HEK293 (cell line): ENCODE measurements at regions not wholly inside any gene's neighbourhood (a gene's known extent, or its start where the extent isn't known, plus 50 kb on each side); places are given as distances from the start of the nearest gene placed in this dataset.
A peak's percentile ranks its signal among the peaks of the same experiment; 100 is the strongest.

Source experiments
- CTCF ChIA-PET: fragments of 350-600 bp; formaldehyde crosslinking; extraction: SDS; loops from one replicate; lab custom pipeline; 2021; ENCODE audit warnings: antibody characterized with exemption; lab: Yijun Ruan, JAX
- POLR2A ChIA-PET: fragments of 300-600 bp; formaldehyde crosslinking; extraction: SDS; loops from one replicate; lab custom pipeline; 2020; ENCODE audit warnings: antibody characterized with exemption, inconsistent platforms; lab: Yijun Ruan, JAX
- H3K27ac ChIP-seq: fragments of 200-500 bp; sonication (Bioruptor generic); 2 replicates; pipeline ENCODE4 v1.5.1; 2014; ENCODE audit warnings: low read depth, low read length, control low read depth, inconsistent platforms; ENCODE audit errors: extremely low read depth
- H3K36me3 ChIP-seq, 2 experiments: fragments of 200-500 bp in 1 of 2; sonication (Bioruptor generic) in 1 of 2; 1 replicate in 1 of 2; 2 replicates in 1 of 2; pipeline ENCODE4 v1.5.1; 2014 to 2017; ENCODE audit warnings: inconsistent platforms in 2 of 2, low read length in 2 of 2; ENCODE audit not compliant: control insufficient read depth in 2 of 2, insufficient read depth in 1 of 2
- H3K4me1 ChIP-seq: fragments of 200-500 bp; sonication (Bioruptor generic); 2 replicates; pipeline ENCODE4 v1.5.1; 2014; ENCODE audit warnings: mild to moderate bottlenecking, low read length, inconsistent platforms; ENCODE audit not compliant: control insufficient read depth, insufficient read depth
- H3K4me3 ChIP-seq: 2 replicates; pipeline ENCODE4 v1.5.1; 2011; ENCODE audit warnings: low read depth, mild to moderate bottlenecking, control low read depth, low read length, moderate library complexity
- H3K9me3 ChIP-seq: fragments of 200-500 bp; sonication (Bioruptor generic); 2 replicates; pipeline ENCODE4 v1.5.1; 2014; ENCODE audit warnings: low read depth, low read length, inconsistent platforms; ENCODE audit not compliant: control insufficient read depth, insufficient read depth
- GLI2 ChIP-seq: fragments of 450-650 bp; formaldehyde crosslinking; IDR thresholded peaks from 2 replicates; pipeline ENCODE4; 2017; ENCODE audit warnings: missing biosample characterization, missing genetic modification characterization, low read depth, borderline replicate concordance
- HOXA7 ChIP-seq: sonication (generic); formaldehyde crosslinking; IDR thresholded peaks from 2 replicates; pipeline ENCODE4 v1.8.1; 2022; ENCODE audit warnings: missing genetic modification reagents, borderline replicate concordance
- MZF1 ChIP-seq: fragments of 450-650 bp; formaldehyde crosslinking; IDR thresholded peaks from 2 replicates; pipeline ENCODE4 v1.5.1; 2017; ENCODE audit warnings: missing biosample characterization, missing genetic modification characterization, borderline replicate concordance
- PRDM6 ChIP-seq: fragments of 450-650 bp; formaldehyde crosslinking; IDR thresholded peaks from 2 replicates; pipeline ENCODE4 v1.5.1; 2017; ENCODE audit warnings: missing biosample characterization, missing genetic modification characterization
- TCF7L2 ChIP-seq: IDR thresholded peaks from 2 replicates; pipeline ENCODE4 v1.6.1; 2011; ENCODE audit warnings: low read depth, mild to moderate bottlenecking, inconsistent platforms, low read length, moderate library complexity, borderline replicate concordance
- YY1 ChIP-seq: fragments of 450-650 bp; formaldehyde crosslinking; IDR thresholded peaks from 2 replicates; pipeline ENCODE4 v1.5.1; 2018; ENCODE audit warnings: missing biosample characterization, missing genetic modification characterization
- YY2 ChIP-seq: fragments of 450-650 bp; formaldehyde crosslinking; IDR thresholded peaks from 2 replicates; pipeline ENCODE4 v1.5.1; 2016; ENCODE audit warnings: missing biosample characterization, missing genetic modification characterization
- ZBTB20 ChIP-seq: fragments of 450-650 bp; formaldehyde crosslinking; IDR thresholded peaks from 2 replicates; pipeline ENCODE4 v1.5.1; 2016; ENCODE audit warnings: missing biosample characterization, missing genetic modification characterization
- ZBTB44 ChIP-seq: fragments of 450-650 bp; IDR thresholded peaks from 2 replicates; pipeline ENCODE4 v1.5.1; 2018; ENCODE audit warnings: missing biosample characterization, mild to moderate bottlenecking, missing genetic modification characterization
- ZBTB6 ChIP-seq: fragments of 450-650 bp; formaldehyde crosslinking; IDR thresholded peaks from 2 replicates; pipeline ENCODE4 v1.5.1; 2017; ENCODE audit warnings: missing biosample characterization, missing genetic modification characterization
- ZFP3 ChIP-seq: fragments of 450-650 bp; formaldehyde crosslinking; IDR thresholded peaks from 2 replicates; pipeline ENCODE4 v1.5.1; 2016; ENCODE audit warnings: low read depth, missing biosample characterization, missing genetic modification characterization
- ZNF157 ChIP-seq: fragments of 450-650 bp; formaldehyde crosslinking; IDR thresholded peaks from 2 replicates; pipeline ENCODE4 v1.5.1; 2016; ENCODE audit warnings: missing biosample characterization, missing genetic modification characterization
- ZNF311 ChIP-seq: fragments of 450-650 bp; formaldehyde crosslinking; IDR thresholded peaks from 2 replicates; pipeline ENCODE4 v1.5.1; 2017; ENCODE audit warnings: missing biosample characterization, missing genetic modification characterization, borderline replicate concordance
- ZNF404 ChIP-seq: fragments of 450-650 bp; formaldehyde crosslinking; IDR thresholded peaks from 2 replicates; pipeline ENCODE4 v1.5.1; 2017; ENCODE audit warnings: missing biosample characterization, missing genetic modification characterization
- ZNF423 ChIP-seq: fragments of 450-650 bp; formaldehyde crosslinking; IDR thresholded peaks from 2 replicates; pipeline ENCODE4 v1.5.1; 2016; ENCODE audit warnings: missing biosample characterization, missing genetic modification characterization
- ZNF529 ChIP-seq: fragments of 450-650 bp; formaldehyde crosslinking; IDR thresholded peaks from 2 replicates; pipeline ENCODE4 v1.5.1; 2017; ENCODE audit warnings: missing genetic modification characterization, missing biosample characterization; ENCODE audit not compliant: insufficient replicate concordance
- ZNF585B ChIP-seq: fragments of 450-650 bp; formaldehyde crosslinking; IDR thresholded peaks from 2 replicates; pipeline ENCODE4 v1.5.1; 2016; ENCODE audit warnings: missing biosample characterization, missing genetic modification characterization
- ZNF664 ChIP-seq: fragments of 450-650 bp; formaldehyde crosslinking; IDR thresholded peaks from 2 replicates; pipeline ENCODE4 v1.5.1; 2016; ENCODE audit warnings: missing biosample characterization, missing genetic modification characterization
- ZNF837 ChIP-seq: fragments of 450-650 bp; formaldehyde crosslinking; IDR thresholded peaks from 2 replicates; pipeline ENCODE4 v1.5.1; 2016; ENCODE audit warnings: missing biosample characterization, missing genetic modification characterization
- TF ChIP-seq, protein P1 (sequence below): fragments of 450-650 bp; formaldehyde crosslinking; IDR thresholded peaks from 2 replicates; pipeline ENCODE4 v1.5.1; 2017; ENCODE audit warnings: missing biosample characterization, missing genetic modification characterization
- TF ChIP-seq, protein P2 (sequence below): fragments of 450-650 bp; formaldehyde crosslinking; IDR thresholded peaks from 2 replicates; pipeline ENCODE4 v1.5.1; 2016; ENCODE audit warnings: missing biosample characterization, missing genetic modification characterization

GRCh38 chr1:59108481-59109317 lies 188.2 kb upstream of the FGGY start:
- no peaks in the 10 kb centered on the region for H3K9me3 ChIP-seq

GRCh38 chr1:59110271-59110670 lies 186.6 kb upstream of the FGGY start:
- POLR2A ChIA-PET: no interaction called here
- H3K9me3 ChIP-seq: no peaks in the 10 kb centered on the region
- CTCF ChIA-PET: interaction anchor here (0.6 to 0.7 kb wide), 2 partner anchors 41 to 517 kb away, joined by 3 read pairs; no protein-coding TSS in a partner anchor
- no peak overlapping the region for H3K27ac ChIP-seq
- no peaks in the 10 kb centered on the region for H3K36me3 ChIP-seq
- peak; percentile 31; the same call in 1 of the 2 replicates for TF ChIP-seq ZNF585B
- TF ChIP-seq ZNF837 (tag by site-specific recombination): no peak
- H3K4me1 ChIP-seq: peaks cover 11% of the 10 kb centered on the region
- no peak overlapping the region for H3K4me3 ChIP-seq

More at GRCh38 chr1:59108481-59109317, 188.2 kb upstream of the FGGY start:
- H3K27ac ChIP-seq: no peak overlapping the region
- TF ChIP-seq ZBTB6 (no peak), ZBTB44 (tag by site-specific recombination) (no peak), MZF1 (tag by site-specific recombination) (peak; percentile 70; the same call in 1 of the 2 replicates), HOXA7 (CRISPR knock-in tag) (no peak), ZNF423 (no peak), GLI2 (tag by site-specific recombination) (no peak), ZNF404 (no peak), ZNF664 (no peak), YY1 (tag by site-specific recombination) (peak; percentile 52; the same call in 1 of the 2 replicates), ZNF311 (tag by site-specific recombination) (no peak), TCF7L2 (no peak), YY2 (tag by site-specific recombination) (peak; percentile 85), ZFP3 (tag by site-specific recombination) (no peak)
- TF ChIP-seq, protein P1, sequence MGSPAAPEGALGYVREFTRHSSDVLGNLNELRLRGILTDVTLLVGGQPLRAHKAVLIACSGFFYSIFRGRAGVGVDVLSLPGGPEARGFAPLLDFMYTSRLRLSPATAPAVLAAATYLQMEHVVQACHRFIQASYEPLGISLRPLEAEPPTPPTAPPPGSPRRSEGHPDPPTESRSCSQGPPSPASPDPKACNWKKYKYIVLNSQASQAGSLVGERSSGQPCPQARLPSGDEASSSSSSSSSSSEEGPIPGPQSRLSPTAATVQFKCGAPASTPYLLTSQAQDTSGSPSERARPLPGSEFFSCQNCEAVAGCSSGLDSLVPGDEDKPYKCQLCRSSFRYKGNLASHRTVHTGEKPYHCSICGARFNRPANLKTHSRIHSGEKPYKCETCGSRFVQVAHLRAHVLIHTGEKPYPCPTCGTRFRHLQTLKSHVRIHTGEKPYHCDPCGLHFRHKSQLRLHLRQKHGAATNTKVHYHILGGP (tag by site-specific recombination): no peak
- H3K4me3 ChIP-seq: no peak overlapping the region
- H3K36me3 ChIP-seq: no peaks in the 10 kb centered on the region
- no peaks in the 10 kb centered on the region; the same call in 1 of the 2 replicates for H3K4me1 ChIP-seq
- ChIA-PET CTCF (interaction anchor here (0.6 to 1.2 kb wide), 3 partner anchors 11 to 609 kb away, joined by 3 to 4 read pairs (median 4); no protein-coding TSS in a partner anchor), POLR2A (no interaction called here)

DNA sequence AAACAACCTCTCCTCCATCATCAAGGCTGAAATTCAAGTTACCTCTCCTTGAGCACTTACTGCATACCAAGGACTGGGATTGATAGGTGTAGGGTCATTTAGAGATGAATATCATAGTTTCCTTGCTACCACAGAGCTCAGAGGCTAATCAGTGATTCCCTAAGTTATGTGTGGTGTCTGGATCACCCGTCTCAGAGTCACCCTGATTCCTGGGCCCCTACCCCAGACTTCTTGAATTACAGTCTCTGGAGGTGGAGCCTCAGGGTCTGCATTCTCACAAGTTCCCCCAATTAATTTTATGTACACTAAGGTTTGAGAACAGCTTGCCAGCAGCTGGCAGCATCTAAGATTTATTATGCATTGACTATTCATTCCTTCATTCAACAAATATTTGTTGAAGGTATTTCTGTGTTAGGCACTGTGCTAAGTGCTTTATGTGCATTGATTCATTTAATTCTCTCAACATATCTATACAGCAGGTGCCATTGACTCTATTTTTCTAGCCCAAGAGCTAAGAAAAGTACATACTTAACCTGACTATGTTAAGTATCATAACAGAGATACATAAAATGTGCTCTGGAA lies 182.9 kb upstream of the FGGY start:
- CTCF ChIA-PET: interaction anchor here (0.6 to 1.1 kb wide), 4 partner anchors 9 to 351 kb away, joined by 3 read pairs; no protein-coding TSS in a partner anchor
- POLR2A ChIA-PET: interaction anchor here (1.2 kb wide), 1 partner anchor 330 kb away, joined by 5 read pairs; the partner anchor contains the start of gene JUN
- H3K27ac ChIP-seq: no peak overlapping the region; the same call in 1 of the 2 replicates
- no peaks in the 10 kb centered on the region for H3K36me3 ChIP-seq
- H3K4me1 ChIP-seq: peaks cover 30% of the 10 kb centered on the region
- no peak overlapping the region for H3K4me3 ChIP-seq
- H3K9me3 ChIP-seq: no peaks in the 10 kb centered on the region
- TF ChIP-seq ZNF157 (tag by site-specific recombination) (no peak), PRDM6 (tag by site-specific recombination) (0 out of 2 replicates have a peak, but pooled peaks have one; percentile 14), ZBTB20 (tag by site-specific recombination) (peak; percentile 89), ZNF529 (tag by site-specific recombination) (no peak)
- TF ChIP-seq, protein P2, sequence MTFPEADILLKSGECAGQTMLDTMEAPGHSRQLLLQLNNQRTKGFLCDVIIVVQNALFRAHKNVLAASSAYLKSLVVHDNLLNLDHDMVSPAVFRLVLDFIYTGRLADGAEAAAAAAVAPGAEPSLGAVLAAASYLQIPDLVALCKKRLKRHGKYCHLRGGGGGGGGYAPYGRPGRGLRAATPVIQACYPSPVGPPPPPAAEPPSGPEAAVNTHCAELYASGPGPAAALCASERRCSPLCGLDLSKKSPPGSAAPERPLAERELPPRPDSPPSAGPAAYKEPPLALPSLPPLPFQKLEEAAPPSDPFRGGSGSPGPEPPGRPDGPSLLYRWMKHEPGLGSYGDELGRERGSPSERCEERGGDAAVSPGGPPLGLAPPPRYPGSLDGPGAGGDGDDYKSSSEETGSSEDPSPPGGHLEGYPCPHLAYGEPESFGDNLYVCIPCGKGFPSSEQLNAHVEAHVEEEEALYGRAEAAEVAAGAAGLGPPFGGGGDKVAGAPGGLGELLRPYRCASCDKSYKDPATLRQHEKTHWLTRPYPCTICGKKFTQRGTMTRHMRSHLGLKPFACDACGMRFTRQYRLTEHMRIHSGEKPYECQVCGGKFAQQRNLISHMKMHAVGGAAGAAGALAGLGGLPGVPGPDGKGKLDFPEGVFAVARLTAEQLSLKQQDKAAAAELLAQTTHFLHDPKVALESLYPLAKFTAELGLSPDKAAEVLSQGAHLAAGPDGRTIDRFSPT: no peak
